ENCODE measurements at regions not wholly inside any gene's neighbourhood (a gene's known extent, or its start where the extent isn't known, plus 50 kb on each side); places are given as distances from the start of the nearest gene placed in this dataset.
"Not testable (repeated sequence)": the region's sequence is repeated elsewhere in the genome, so short reads cannot be mapped to it uniquely, and the experiment has no call there.

GRCh38 chr9:100714372-100715099, 136.7 kb downstream of the CAVIN4 start:
- DNase-seq (ENCODE audit: low spot score): peak; percentile 79

- no peak for DNase-seq (ENCODE audit: low spot score)
These were observed 137.2 kb downstream of the CAVIN4 start for GRCh38 chr9:100715100-100715380.

- no peak for DNase-seq (ENCODE audit: low spot score)
These were observed 140.8 kb downstream of the CAVIN4 start for GRCh38 chr9:100718717-100719116.

GRCh38 chr9:100720922-100721321, 143.0 kb downstream of the CAVIN4 start:
- DNase-seq (ENCODE audit: low spot score): no peak

- no peak for DNase-seq (ENCODE audit: low spot score)
These were observed 147.0 kb downstream of the CAVIN4 start for GRCh38 chr9:100724886-100725285.

GRCh38 chr9:100725371-100725770, 147.5 kb downstream of the CAVIN4 start:
- DNase-seq (ENCODE audit: low spot score): no peak

- no peak for DNase-seq (ENCODE audit: low spot score)
These were observed 151.5 kb downstream of the CAVIN4 start for GRCh38 chr9:100729336-100729895.

- DNase-seq (ENCODE audit: low spot score): peak; percentile 29
These were observed 152.2 kb downstream of the CAVIN4 start for GRCh38 chr9:100730086-100730485.

GRCh38 chr9:100731038-100731556, 153.2 kb downstream of the CAVIN4 start:
- no peak for DNase-seq (ENCODE audit: low spot score)

- DNase-seq (ENCODE audit: low spot score): no peak
These were observed 153.7 kb downstream of the CAVIN4 start for GRCh38 chr9:100731557-100731956.

- no peak for DNase-seq (ENCODE audit: low spot score)
These were observed 161.3 kb downstream of the CAVIN4 start for GRCh38 chr9:100739208-100739607.

- DNase-seq (ENCODE audit: low spot score): no peak
These were observed 161.8 kb downstream of the CAVIN4 start for GRCh38 chr9:100739666-100740065.

- not testable (repeated sequence) for DNase-seq (ENCODE audit: low spot score)
These were observed 171.1 kb downstream of the CAVIN4 start for GRCh38 chr9:100748930-100749329.

GRCh38 chr9:100756217-100756616, 178.3 kb downstream of the CAVIN4 start:
- DNase-seq (ENCODE audit: low spot score): no peak

- DNase-seq (ENCODE audit: low spot score): no peak
These were observed 181.3 kb downstream of the CAVIN4 start for GRCh38 chr9:100759215-100759614.

- DNase-seq (ENCODE audit: low spot score): no peak
These were observed 183.5 kb downstream of the CAVIN4 start for GRCh38 chr9:100761276-100761802.

- DNase-seq (ENCODE audit: low spot score): no peak
These were observed 196.4 kb downstream of the CAVIN4 start for GRCh38 chr9:100774326-100774725.

GRCh38 chr9:100774962-100775361, 197.1 kb downstream of the CAVIN4 start:
- no peak for DNase-seq (ENCODE audit: low spot score)

GRCh38 chr9:100775912-100776311, 198.0 kb downstream of the CAVIN4 start:
- no peak for DNase-seq (ENCODE audit: low spot score)

- no peak for DNase-seq (ENCODE audit: low spot score)
These were observed 206.9 kb downstream of the CAVIN4 start for GRCh38 chr9:100784755-100785154.

GRCh38 chr9:100785946-100786345, 208.1 kb downstream of the CAVIN4 start:
- no peak for DNase-seq (ENCODE audit: low spot score)

GRCh38 chr9:100794738-100795269, 216.9 kb downstream of the CAVIN4 start:
- no peak for DNase-seq (ENCODE audit: low spot score)

- DNase-seq (ENCODE audit: low spot score): no peak
These were observed 224.6 kb upstream of the PLPPR1 start for GRCh38 chr9:100803956-100804355.
